ENCODE measurements at regions not wholly inside any gene's neighbourhood (a gene's known extent, or its start where the extent isn't known, plus 50 kb on each side); places are given as distances from the start of the nearest gene placed in this dataset.

DNA sequence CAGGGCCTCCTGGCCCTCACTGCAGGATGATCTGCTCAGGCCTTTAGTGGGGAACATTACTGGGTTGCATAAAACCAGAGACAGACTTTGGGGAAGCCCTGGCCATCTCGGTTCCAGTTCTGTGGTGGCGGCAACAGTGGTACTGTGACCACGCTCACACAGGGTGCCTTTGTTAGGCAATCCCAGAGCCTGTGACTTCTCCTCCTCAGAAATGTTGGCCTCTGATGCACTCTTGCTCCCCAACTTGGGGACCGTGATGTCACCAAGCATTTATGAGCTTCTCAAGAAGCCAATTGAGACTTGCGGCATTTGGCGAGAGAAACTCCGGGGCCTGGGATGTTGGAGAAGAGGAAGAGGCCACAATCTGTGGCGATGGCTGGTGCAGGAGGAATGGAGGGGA lies 80.9 kb upstream of the PKDCC start:
- H3K4me2 ChIP-seq: peak overlapping the region in 10 of 11 experiments; percentile 3 to 54 (median 34); a peak in 12 of 22 replicates
- no peaks in the 10 kb centered on the region for H3K36me3 ChIP-seq
- no peaks in the 10 kb centered on the region for H3K9me3 ChIP-seq (replicated peaks in 1 of 11)
- no peaks in the 10 kb centered on the region for H4K20me1 ChIP-seq
- no peaks in the 10 kb centered on the region for H3K27me3 ChIP-seq
- peak in 1 of 11 experiments; percentile 13; a peak in 1 of 22 replicates for TF ChIP-seq Cebpa-rat (IDR thresholded peaks at IDR 0.05)
- H3K4me1 ChIP-seq: peaks cover 23 to 45% (median 36%) of the 10 kb centered on the region in 10 experiments
- H3K9ac ChIP-seq: no peak overlapping the region
- H3K27ac ChIP-seq: 0 out of 22 replicates have a peak overlapping the region, but pooled peaks of 1 of the 11 experiments have one; percentile 3
- no peak overlapping the region for H3K4me3 ChIP-seq

DNA sequence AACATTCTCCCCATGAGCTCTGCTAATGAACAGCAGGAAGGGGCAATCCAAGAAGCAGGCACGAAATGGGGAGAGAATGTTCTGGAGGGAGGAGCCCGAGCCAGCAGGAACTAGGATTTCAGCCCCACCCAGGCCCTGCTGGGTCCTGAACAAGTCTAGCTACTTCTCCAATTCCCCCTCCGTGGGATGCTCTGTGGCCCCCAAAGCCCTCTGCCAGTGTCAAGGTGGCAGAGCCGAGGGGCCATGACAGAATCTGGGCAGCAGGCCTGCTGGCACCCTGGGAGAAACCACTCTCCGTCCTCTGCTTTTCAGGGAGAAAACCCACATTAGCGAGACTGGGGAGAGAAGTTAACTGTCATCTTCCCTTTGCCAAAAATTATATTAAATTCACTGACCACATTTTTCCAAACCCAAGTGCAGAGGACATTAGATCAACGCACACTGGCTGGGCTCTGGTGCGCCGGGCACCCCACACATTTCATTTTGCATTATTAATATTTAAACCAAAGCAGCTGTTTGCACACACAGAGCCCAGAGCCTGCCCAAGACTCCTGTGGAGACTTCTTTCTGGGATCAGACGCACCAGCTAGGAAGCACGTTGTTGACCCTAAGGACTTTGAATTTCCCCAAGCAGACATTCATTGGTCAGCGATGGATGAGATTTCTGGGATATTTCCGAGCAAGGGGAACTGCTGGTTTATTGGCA lies 80.2 kb upstream of the PKDCC start:
- no peaks in the 10 kb centered on the region for H4K20me1 ChIP-seq

DNA sequence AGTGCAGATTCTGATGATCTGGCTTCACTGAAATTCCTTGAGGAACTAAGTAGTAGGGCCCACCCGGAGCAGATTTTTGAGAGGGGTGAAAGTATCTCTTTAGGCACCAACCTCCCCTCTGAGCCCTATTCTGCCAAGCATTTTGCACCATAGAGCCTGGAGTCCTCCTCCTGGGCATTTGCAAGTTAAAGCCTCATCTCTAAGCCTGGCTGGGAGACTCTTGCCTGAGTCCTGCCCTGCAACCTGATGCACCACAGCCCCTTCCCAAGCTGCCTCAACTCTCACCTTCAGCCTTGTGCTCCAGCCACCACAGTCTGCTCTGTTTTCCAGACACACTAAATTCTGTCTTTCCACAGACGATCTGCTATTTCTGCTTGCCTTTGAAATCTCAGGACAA lies 79.6 kb upstream of the PKDCC start:
- Histone ChIP-seq H4K20me1 (no peaks in the 10 kb centered on the region), H3K36me3 (no peaks in the 10 kb centered on the region), H3K4me1 (peaks cover 27 to 55% (median 46%) of the 10 kb centered on the region in 10 experiments), H3K9ac (no peak overlapping the region), H3K27ac (no peak overlapping the region), H3K4me2 (no peak overlapping the region), H3K27me3 (no peaks in the 10 kb centered on the region), H3K4me3 (no peak overlapping the region), H3K9me3 (replicated peaks in 1 of 11) (no peaks in the 10 kb centered on the region)
- no peak for TF ChIP-seq Cebpa-rat (IDR thresholded peaks at IDR 0.05)

More for the DNA sequence above, 80.2 kb upstream of the PKDCC start:
- no peak overlapping the region for H3K9ac ChIP-seq
- H3K4me3 ChIP-seq: no peak overlapping the region
- no peaks in the 10 kb centered on the region for H3K9me3 ChIP-seq (replicated peaks in 1 of 11)
- no peak overlapping the region for H3K27ac ChIP-seq
- peak overlapping the region in 5 of 11 experiments; percentile 26 to 54 (median 40); a peak in 9 of 22 replicates for H3K4me2 ChIP-seq
- H3K27me3 ChIP-seq: no peaks in the 10 kb centered on the region
- no peaks in the 10 kb centered on the region for H3K36me3 ChIP-seq
- no peak for TF ChIP-seq Cebpa-rat (IDR thresholded peaks at IDR 0.05)
- H3K4me1 ChIP-seq: peaks cover 27 to 52% (median 43%) of the 10 kb centered on the region in 10 experiments

DNA sequence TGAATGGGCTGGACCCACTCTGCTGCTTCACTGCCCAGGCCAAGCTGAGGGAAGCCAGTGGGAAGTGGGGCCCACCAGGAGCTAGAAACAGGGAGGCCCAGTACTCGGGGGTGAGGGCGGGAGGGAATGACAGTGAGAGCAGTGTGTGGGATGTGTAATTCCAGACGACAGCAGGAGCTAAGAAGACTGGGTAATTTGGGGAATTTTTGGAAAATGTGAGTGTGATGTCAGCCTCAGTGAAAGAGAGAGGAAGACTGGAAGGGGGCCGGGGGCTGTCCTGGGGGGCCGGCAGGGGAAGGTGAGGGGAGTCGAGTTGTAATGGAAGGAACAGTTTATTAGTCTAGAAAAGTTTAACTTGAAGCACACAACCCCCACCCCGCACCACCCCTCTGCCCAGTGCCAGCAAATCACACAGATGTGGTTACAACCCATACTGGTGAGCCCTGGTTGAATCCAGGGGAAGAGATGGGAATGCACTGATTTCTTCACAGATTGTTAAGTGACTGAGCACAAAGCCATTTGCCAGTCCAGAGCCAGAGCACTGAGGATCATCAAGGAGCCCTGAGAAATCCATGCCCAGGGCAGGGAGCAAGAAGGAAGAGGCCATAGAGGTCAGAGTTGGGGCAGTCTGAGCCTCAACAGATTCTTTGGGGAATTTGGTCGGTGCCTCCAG lies 76.7 kb upstream of the PKDCC start:
- H3K9ac ChIP-seq: no peak overlapping the region
- H3K36me3 ChIP-seq: no peaks in the 10 kb centered on the region
- no peaks in the 10 kb centered on the region for H3K9me3 ChIP-seq (replicated peaks in 1 of 11)
- no peaks in the 10 kb centered on the region for H3K27me3 ChIP-seq
- TF ChIP-seq Cebpa-rat (IDR thresholded peaks at IDR 0.05): no peak
- H4K20me1 ChIP-seq: no peaks in the 10 kb centered on the region
- H3K4me3 ChIP-seq: no peak overlapping the region
- H3K4me1 ChIP-seq: peaks cover 19 to 34% (median 28%) of the 10 kb centered on the region in 10 experiments
- H3K27ac ChIP-seq: no peak overlapping the region
- no peak overlapping the region; a peak in 1 of 22 replicates for H3K4me2 ChIP-seq

DNA sequence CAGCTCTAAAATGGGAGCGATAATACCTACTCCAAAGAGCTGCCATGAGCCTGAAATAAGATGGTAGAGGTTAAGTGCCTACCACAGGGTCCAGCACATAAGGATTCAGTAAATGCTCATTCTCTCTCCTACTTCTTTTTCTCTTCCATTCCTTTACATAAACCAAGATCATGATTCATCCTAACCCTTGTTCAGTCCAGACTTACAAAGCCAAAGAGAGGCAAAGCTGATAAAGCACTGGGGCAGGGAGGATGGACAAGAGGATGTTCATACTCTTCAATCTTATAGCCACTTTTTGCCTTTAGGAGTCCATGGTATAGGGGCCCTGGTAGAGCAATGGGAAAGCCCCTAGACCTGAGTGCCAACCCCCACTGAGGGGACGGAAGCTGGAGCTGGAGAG lies 75.6 kb upstream of the PKDCC start:
- no peak for TF ChIP-seq Cebpa-rat (IDR thresholded peaks at IDR 0.05)
- peaks cover 8 to 26% (median 22%) of the 10 kb centered on the region in 10 experiments for H3K4me1 ChIP-seq
- H3K36me3 ChIP-seq: no peaks in the 10 kb centered on the region
- H3K4me2 ChIP-seq: peak overlapping the region in 10 of 11 experiments; percentile 44 to 93 (median 66); a peak in 19 of 22 replicates
- no peaks in the 10 kb centered on the region for H3K27me3 ChIP-seq
- H4K20me1 ChIP-seq: no peaks in the 10 kb centered on the region
- H3K4me3 ChIP-seq: no peak overlapping the region
- H3K27ac ChIP-seq: peak overlapping the region in 4 of 11 experiments; percentile 27 to 53 (median 44); a peak in 4 of 22 replicates
- H3K9me3 ChIP-seq (replicated peaks in 1 of 11): no peaks in the 10 kb centered on the region
- H3K9ac ChIP-seq: peak overlapping the region in 4 of 11 experiments; percentile 41 to 59 (median 46); a peak in 6 of 22 replicates

DNA sequence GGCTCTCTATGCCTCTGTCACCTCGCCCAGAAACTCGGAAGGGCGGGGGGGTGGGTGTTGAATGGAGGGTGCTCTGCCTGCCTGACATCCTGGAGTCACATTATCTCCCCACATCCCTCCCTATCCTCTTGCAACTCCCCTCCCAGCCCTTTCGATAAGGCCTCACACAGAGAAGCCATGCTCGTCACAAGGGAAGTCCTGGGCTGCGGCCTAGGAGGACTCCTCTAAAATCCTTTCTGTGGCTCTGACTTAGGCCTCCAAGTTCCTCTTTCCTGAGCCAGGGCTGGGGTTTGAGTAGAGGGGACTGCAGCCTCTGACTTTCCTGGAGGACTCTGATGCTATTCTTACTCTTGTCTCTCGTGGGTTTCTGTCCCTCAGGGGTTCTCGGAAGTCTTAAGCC lies 75.0 kb upstream of the PKDCC start:
- no peaks in the 10 kb centered on the region for H3K27me3 ChIP-seq
- H3K9me3 ChIP-seq (replicated peaks in 1 of 11): peaks cover 0 to 5% (median 4%) of the 10 kb centered on the region in 11 experiments; a peak in 6 of 22 replicates
- no peaks in the 10 kb centered on the region for H4K20me1 ChIP-seq
- H3K36me3 ChIP-seq: no peaks in the 10 kb centered on the region
- H3K9ac ChIP-seq: peak overlapping the region in 7 of 11 experiments; percentile 18 to 53 (median 46); a peak in 6 of 22 replicates
- peak overlapping the region; percentile 19 to 93 (median 64); a peak in 18 of 22 replicates for H3K4me2 ChIP-seq
- H3K4me3 ChIP-seq: no peak overlapping the region
- TF ChIP-seq Cebpa-rat (IDR thresholded peaks at IDR 0.05): no peak
- peak overlapping the region in 5 of 11 experiments; percentile 18 to 53 (median 36); a peak in 5 of 22 replicates for H3K27ac ChIP-seq
- H3K4me1 ChIP-seq: peaks cover 4 to 26% (median 18%) of the 10 kb centered on the region in 10 experiments

DNA sequence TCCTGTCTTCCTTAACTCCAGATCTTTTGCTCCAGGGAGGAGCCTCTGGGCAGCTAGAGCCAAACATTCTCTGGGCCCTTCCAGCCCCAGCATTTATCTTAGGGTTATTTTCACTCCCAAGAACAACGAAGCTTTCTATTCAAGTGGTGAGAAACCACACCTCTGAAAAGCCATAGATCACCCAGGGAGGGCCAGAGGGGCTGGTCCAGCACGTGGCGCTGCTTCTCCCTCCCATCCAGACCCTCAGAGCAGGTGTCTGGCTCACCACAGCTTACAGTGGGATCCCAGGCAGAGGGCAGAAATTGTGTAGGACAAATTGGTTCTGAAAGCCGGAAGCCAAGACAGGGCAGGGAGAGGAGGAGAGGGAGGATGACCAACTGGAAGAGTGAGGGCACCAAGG lies 74.0 kb upstream of the PKDCC start:
- H3K9me3 ChIP-seq (replicated peaks in 1 of 11): peaks cover 0 to 15% (median 5%) of the 10 kb centered on the region in 11 experiments; a peak in 11 of 22 replicates
- H3K4me2 ChIP-seq: peak overlapping the region in 6 of 11 experiments; percentile 3 to 93 (median 58); a peak in 10 of 22 replicates
- H3K27ac ChIP-seq: no peak overlapping the region
- H3K9ac ChIP-seq: no peak overlapping the region
- no peaks in the 10 kb centered on the region for H4K20me1 ChIP-seq
- no peaks in the 10 kb centered on the region for H3K27me3 ChIP-seq
- peaks cover 4 to 26% (median 18%) of the 10 kb centered on the region in 10 experiments; a peak in 19 of 20 replicates for H3K4me1 ChIP-seq
- H3K36me3 ChIP-seq: no peaks in the 10 kb centered on the region
- no peak for TF ChIP-seq Cebpa-rat (IDR thresholded peaks at IDR 0.05)
- H3K4me3 ChIP-seq: no peak overlapping the region

DNA sequence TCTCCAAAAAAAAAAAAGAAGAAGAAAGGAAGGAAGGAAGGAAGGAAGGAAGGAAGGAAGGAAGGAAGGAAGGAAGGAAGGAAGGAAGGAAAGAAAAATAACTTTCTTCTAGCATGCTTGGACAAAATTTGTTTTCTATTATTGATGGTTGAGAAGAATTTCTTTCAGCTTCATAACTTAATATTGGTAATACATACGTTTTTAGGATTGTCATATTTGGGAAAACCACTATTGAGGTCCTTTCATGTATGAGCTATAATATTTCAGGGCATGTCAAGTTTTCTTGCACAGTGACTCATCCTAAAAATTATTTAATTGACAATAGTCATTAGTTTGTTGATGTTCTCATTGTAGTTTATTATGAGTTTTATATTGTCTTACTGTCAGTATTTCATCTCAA lies 66.4 kb upstream of the PKDCC start:
- no peak for TF ChIP-seq Cebpa-rat (IDR thresholded peaks at IDR 0.05)
- H4K20me1 ChIP-seq: no peaks in the 10 kb centered on the region
- H3K4me3 ChIP-seq: no peak overlapping the region
- no peaks in the 10 kb centered on the region for H3K36me3 ChIP-seq
- no peak overlapping the region for H3K27ac ChIP-seq
- H3K4me2 ChIP-seq: no peak overlapping the region
- H3K9me3 ChIP-seq (replicated peaks in 1 of 11): peaks cover 0 to 16% (median 8%) of the 10 kb centered on the region in 11 experiments; a peak in 13 of 22 replicates
- no peaks in the 10 kb centered on the region for H3K27me3 ChIP-seq
- no peak overlapping the region for H3K9ac ChIP-seq
- H3K4me1 ChIP-seq: peaks cover 0 to 6% (median 0%) of the 10 kb centered on the region in 10 experiments; a peak in 2 of 20 replicates

DNA sequence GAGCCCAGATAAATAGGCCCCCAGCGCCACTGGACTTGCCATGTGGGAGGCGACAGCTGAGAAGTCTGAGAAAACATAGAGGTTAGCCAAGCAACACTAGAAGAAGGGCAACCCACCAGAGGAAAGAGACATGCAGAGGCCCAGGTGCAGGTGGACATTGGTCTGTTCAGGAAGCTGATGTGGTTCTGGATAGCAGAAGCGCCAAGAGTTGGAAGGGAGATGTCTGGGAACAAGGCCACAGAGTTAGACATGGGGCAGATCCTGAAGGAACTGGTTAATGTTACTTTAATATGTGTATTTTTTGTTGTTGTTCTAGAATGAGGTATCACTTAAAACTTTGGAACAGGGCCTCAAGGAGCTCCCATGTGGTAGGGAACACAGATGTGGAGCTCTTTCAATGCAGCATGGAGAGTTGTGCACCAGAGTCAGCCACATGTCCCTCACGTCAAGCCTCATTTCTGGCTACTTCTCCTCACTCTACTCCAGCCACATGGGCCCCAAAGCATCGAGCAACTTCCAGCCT lies 62.2 kb upstream of the PKDCC start:
- Histone ChIP-seq H4K20me1 (no peaks in the 10 kb centered on the region), H3K36me3 (no peaks in the 10 kb centered on the region), H3K27me3 (no peaks in the 10 kb centered on the region), H3K4me3 (no peak overlapping the region), H3K9ac (no peak overlapping the region), H3K9me3 (replicated peaks in 1 of 11) (peaks cover 0 to 5% (median 0%) of the 10 kb centered on the region in 11 experiments; a peak in 3 of 22 replicates), H3K4me2 (no peak overlapping the region), H3K4me1 (peaks cover 0 to 20% (median 0%) of the 10 kb centered on the region in 10 experiments; a peak in 4 of 20 replicates), H3K27ac (no peak overlapping the region)
- no peak for TF ChIP-seq Cebpa-rat (IDR thresholded peaks at IDR 0.05)
